ENCODE measurements at regions not wholly inside any gene's neighbourhood (a gene's known extent, or its start where the extent isn't known, plus 50 kb on each side); places are given as distances from the start of the nearest gene placed in this dataset.

- DNase-seq, result no peak
Observed at GRCh38 chr3:104612218-104612617, 754.5 kb upstream of the ALCAM start.

GRCh38 chr3:104614564-104614963, 752.1 kb upstream of the ALCAM start:
- DNase-seq, result no peak

GRCh38 chr3:104628185-104628789, 738.4 kb upstream of the ALCAM start:
- no peak for DNase-seq

DNA sequence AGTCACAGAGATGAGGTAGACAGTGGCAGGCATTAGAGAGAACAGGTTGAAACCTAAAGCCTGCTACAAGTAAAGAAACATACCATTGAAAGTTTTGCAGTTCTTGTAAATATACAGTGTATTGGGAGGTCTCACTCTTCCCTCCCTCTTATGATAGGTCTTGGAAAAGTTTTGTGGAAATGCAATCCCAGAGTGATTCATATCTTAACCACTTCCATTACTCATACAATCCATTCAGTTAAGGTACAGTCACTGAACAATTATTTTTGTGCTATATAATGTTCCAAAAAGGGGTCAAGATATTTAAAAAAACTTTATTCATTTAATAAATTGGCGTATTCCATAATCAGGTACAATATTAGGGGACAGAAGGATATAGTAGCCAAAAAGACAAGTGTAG, 737.7 kb upstream of the ALCAM start:
- DNase-seq, result no peak

DNA sequence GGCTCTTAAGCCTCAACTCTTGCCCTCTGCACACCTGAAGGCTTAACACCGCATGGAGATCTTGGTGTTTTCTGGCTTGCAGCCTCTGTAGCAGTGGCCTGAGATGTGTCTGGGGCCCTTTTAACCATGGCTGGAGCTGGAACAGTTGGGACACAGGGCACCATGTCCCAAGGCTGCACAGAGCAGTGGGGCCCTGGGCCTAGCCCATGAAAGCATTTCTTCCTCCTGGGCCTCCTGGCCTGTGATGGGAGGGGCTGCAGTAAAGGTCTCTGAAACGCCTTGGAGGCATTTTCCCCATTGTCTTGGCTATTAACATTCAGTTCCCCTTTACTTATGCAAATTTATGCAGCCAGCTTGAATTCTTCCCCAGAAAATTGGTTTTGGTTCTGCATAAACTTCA, 735.5 kb upstream of the ALCAM start:
- no peak for DNase-seq

- no peak for DNase-seq
Observed at GRCh38 chr3:104632521-104632920, 734.2 kb upstream of the ALCAM start.

GRCh38 chr3:104632947-104633346, 733.8 kb upstream of the ALCAM start:
- DNase-seq, result no peak

DNA sequence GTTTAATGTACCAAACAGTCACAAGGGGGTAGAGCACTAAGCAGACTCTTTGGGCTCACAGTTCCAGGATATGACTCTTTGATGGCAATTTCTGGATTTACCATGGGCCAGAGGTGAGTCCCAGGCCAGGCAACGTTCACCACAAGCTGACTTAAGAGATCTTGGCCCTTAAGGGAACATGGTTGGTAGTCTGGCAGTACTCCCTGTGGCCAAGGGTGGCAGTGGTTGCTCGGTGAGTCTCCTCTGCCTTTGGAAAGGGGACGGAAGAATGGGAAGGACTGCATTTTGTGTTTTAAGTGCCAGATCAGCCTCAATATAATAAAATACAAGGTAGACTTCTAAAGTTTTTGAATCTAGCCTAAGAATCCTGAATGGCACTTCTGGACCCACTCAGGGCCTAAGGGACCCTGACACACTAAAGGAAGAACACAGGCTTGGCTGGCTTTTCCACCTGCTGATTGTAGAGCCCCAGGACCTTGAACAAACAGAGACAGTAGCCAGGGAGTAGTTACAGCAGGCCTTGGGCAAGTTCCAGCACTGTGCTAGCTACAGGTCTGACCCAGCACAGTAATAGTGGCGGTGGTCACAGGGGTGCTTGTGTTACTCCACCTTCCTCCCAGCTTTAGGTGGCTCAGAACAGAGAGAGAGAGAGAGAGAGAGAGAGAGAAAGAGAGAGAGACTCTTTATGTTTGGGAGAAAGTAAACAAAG, 730.7 kb upstream of the ALCAM start:
- DNase-seq, result no peak

GRCh38 chr3:104642827-104643226, 723.9 kb upstream of the ALCAM start:
- no peak for DNase-seq

GRCh38 chr3:104646196-104646595, 720.5 kb upstream of the ALCAM start:
- DNase-seq, result no peak

GRCh38 chr3:104648823-104649222, 717.9 kb upstream of the ALCAM start:
- DNase-seq, result no peak

DNA sequence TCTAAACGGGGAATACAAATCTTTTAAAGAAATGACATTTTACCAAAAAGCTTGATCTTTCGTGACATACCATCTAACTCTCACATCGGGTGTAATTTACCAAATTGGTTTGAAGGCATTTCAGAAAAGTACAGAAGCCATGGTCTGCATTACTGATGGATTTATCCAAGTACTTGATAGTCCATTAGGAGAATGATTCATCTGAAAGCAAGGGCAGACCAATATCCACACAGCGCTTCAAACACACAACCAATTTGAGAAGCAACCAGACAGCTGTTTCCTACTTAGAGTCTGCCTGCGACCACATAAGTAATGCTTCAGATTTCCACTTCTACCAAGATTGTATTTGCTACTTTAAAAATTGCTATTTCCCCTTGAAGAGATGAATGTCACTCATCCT, 697.6 kb upstream of the ALCAM start:
- no peak for DNase-seq

- no peak for DNase-seq
Observed at GRCh38 chr3:104672331-104672730, 694.4 kb upstream of the ALCAM start.

- DNase-seq, result no peak
Observed at GRCh38 chr3:104673981-104674380, 692.7 kb upstream of the ALCAM start.

- no peak for DNase-seq
Observed at GRCh38 chr3:104676241-104676640, 690.5 kb upstream of the ALCAM start.

GRCh38 chr3:104677932-104678331, 688.8 kb upstream of the ALCAM start:
- no peak for DNase-seq

GRCh38 chr3:104685492-104685891, 681.2 kb upstream of the ALCAM start:
- DNase-seq, result no peak

DNA sequence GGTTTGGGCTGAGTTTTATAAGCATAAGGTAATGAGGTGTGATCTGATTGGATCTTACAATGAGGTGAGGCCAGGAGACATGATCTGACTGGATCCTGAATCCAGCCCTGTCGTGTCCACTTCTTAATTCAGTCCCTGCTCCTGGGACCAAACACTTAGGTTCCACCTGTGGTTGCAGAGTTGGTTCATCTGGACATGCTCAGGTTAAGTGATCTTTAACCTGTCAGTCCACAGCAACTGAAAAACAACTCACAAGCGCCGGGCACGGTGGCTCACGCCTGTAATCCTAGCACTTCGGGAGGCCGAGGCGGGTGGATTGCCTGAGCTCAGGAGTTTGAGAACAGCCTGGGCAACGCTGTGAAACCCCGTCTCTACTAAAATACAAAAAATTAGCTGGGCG, 679.3 kb upstream of the ALCAM start:
- DNase-seq, result no peak

DNA sequence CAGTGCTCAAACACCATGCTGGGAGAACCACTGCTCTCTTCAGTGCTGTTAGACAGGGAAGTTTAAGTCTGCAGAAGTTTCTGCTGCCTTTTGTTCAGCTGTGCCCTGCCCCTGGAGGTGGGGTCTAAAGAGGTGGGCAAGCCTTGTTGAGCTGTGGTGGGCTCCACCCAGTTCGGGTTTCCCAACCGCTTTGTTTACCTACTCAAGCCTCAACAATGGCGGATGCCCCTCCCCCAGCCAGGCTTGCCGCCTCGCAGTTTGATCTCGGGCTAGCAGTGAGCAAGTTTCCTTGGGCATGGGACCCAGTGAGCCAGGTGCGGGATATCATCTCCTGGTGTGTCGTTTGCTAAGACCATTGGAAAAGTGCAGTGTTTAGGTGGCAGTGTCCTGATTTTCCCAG, 670.2 kb upstream of the ALCAM start:
- no peak for DNase-seq

DNA sequence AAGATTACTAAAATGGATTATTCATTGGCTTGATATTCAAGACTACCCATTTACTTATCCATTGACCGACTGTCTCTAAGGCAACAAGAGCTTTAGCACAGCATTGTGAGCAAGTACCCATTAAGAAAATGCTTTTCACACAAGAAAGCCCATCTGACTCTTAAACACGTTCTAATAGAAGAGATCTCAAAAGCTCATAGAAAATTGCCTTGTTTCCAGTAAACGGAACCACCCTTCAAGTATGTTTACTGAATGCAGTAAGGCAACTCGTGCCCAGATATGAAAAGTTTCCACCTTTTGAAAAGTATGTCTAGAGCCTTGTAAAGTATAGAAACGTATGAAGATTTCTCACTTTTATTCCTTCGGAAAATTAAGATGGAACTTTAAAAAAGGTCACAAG, 655.3 kb upstream of the ALCAM start:
- DNase-seq, result no peak

GRCh38 chr3:104715972-104716371, 650.7 kb upstream of the ALCAM start:
- no peak for DNase-seq

GRCh38 chr3:104717828-104718196, 648.9 kb upstream of the ALCAM start:
- DNase-seq, result no peak

DNA sequence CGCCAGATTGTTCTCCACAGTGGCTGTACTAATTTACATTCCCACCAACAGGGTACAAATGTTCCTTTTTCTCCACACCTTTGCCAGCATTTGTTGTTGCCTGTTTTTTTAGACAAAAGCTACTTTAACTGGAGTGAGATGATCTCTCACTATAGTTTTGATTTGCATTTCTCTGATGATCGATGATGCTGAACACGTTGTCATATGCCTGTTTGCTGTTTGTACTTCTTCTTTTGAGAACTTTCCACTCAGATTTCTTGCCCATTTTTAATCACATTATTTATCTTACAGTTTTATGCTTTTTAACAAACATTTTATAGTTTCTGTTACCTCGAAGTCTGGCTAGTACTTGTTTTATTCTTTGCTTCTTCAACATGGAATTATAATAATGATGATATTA, 643.7 kb upstream of the ALCAM start:
- no peak for DNase-seq

- DNase-seq, result no peak
Observed at GRCh38 chr3:104731074-104731473, 635.6 kb upstream of the ALCAM start.

DNA sequence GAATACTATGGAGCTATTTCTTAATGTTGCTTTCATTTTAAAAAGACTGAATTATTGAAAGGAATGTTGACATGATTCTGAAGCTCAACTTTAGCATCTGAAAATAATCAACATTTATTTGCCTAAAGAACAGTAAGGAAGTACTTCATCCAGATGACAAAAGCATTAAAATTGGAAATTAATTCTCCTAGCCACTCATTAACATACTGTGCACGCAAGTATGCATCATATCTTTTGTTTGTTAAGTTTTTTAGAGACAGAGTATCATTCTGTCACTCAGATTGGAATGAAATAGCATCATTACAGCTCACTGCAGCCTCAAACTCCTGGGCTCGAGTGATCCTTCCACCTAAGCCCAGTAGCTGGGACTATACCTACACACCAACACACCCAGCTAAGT, 632.1 kb upstream of the ALCAM start:
- DNase-seq, result no peak
